ENCODE measurements at regions not wholly inside any gene's neighbourhood (a gene's known extent, or its start where the extent isn't known, plus 50 kb on each side); places are given as distances from the start of the nearest gene placed in this dataset.

DNA sequence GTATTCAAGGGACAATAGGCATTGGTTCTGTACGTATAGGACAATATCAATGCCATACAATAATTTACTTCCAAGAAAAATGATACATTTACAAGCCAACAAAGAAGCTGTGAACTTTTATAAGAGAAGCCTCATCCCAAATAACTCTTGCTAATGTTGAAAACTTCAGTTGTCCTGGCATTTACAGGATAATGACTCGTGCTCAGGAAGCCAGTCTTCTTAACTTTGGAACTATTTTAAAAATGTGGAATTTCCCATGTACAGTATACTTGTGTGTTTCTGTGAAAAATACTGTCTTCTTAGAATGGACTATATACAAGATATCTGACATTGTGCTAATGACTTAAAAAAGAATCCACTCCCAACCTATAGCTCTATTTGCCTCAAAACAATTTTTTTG lies 1479.3 kb upstream of the CDH9 start:
- no peak for DNase-seq

GRCh38 chr5:28516722-28517121 lies 1478.3 kb upstream of the CDH9 start:
- no peak for DNase-seq

- DNase-seq = no peak
These were observed 1474.3 kb upstream of the CDH9 start for GRCh38 chr5:28512648-28513047.

DNA sequence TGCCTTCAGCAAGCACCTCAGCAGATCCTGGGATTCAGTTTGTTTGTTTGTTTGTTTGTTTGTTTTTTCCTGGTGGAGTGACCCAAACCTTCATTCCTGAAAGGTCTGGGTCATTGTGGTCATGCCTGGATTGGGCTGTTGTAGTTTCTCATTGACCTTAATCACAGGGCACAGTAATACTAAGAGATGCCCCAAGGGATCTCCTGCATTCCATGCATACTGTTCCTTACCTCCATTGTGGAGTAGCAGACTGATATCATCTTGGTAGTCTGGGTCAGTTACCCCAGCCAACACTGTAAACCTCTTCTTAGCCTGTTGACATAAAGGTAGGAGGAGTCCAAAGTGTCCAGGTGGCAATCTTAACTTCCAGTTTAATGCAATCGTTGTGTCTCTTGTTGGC lies 1466.7 kb upstream of the CDH9 start:
- DNase-seq = no peak

GRCh38 chr5:28500511-28500910 lies 1462.1 kb upstream of the CDH9 start:
- no peak for DNase-seq

DNA sequence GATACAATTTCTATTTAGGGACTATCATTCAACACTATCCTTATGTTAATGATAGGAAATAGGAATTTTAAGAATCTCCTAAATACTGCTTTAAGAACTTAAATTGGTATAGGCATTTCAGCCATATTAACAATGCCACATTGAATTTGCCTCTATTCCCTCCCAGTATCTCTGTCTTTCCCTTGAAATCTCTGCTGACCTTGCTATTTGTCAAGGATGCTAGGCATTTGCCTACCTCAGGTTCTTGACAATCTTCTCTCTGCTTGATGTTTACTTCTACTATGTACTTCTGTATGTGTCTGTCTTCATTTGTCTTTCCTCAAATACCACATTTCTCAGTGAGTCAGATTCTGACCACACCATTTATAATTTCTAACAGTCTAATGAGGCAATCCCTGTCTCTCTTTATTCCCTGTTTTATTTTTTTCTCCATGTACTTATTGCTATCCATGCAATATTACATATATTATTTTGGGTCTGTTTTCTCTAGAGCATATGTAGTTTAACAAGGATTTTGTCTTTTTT lies 1461.4 kb upstream of the CDH9 start:
- DNase-seq = no peak

GRCh38 chr5:28495876-28496275 lies 1457.5 kb upstream of the CDH9 start:
- DNase-seq = no peak

- no peak for DNase-seq
These were observed 1455.1 kb upstream of the CDH9 start for GRCh38 chr5:28493456-28493855.

DNA sequence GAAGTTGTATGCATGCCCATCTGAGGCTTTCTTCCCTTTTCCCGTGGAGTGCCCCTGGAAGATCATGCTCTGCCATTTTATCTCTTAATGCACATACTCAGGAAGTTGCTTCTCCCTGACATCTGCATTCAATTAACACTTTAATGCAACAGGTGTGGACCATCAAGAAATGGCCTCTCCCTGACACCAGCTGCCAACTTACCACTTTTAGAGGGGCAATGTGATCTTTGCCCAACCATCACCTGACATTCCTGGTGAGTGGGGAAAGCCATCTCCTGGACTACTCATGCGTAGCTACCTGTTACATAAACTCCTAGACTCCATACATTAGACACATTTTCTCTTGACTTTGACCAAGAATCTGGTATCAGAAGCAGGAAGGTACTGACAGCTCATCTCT lies 1450.4 kb upstream of the CDH9 start:
- DNase-seq = no peak

- DNase-seq = no peak
These were observed 1445.1 kb upstream of the CDH9 start for GRCh38 chr5:28483327-28484025.

DNA sequence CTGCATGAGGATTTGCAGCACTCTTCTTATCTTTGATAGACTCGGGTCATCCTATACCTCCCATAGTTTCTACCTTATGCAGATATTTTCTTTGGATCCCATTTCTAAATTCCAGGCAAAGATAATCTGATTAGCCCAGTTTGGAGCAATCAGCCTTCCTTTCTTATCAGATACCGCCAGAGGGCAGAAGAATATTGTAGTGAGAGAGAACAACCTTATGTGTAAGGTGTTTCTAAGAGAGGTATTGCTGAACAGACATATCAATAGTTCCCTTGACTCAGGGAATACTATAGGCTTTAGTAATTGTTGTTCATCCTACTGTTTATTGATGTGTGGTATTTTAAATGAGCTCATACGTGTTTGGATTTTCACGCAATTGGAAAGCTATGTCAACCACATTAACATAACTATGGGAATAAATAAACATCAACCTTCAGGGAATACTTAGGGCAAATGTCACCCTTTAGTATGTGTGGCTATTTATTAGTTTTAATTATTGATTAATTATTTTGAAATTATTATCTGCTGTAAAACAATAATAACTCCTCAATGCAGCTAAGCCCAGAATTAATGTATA lies 1435.2 kb upstream of the CDH9 start:
- no peak for DNase-seq

- DNase-seq = no peak
These were observed 1429.8 kb upstream of the CDH9 start for GRCh38 chr5:28468166-28468565.

- no peak for DNase-seq
These were observed 1425.3 kb upstream of the CDH9 start for GRCh38 chr5:28463728-28464127.

- DNase-seq = no peak
These were observed 1413.1 kb upstream of the CDH9 start for GRCh38 chr5:28451483-28451882.

DNA sequence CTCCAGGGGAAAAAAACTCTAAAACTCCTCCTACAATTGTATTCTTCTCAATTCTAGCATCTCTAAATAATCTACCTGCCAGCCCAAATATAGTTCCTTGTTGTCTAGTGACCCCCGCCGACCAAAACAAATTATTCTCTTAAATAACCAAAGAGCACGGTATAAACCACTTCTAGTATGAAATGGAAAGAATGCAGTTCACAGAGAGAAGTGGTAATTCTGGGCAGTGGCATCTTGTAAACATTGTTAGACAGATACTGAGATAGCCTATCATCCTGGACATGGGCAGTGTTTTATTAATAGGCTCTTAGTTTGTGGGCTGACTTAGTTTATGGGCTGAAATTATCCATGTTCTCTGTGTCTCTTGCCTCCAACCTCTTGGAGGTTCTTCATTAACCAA lies 1412.6 kb upstream of the CDH9 start:
- no peak for DNase-seq

DNA sequence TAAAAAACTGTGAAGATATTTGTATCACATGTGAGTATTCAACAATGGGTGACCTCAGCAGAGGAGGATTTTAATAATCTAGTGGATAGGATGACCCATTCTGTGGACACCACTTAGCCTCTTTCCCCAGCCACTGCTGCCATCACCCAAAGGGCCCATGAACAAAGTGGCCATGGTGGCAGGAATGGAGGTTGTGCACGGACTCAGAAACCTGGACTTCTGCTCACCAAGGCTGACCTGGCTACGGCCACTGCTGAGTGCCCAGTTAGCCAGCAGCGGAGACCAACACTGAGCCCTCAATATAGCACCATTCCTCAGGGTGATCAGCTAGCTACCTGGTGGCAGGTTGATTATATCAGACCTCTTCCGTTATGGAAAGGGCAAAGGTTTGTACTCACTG lies 1410.4 kb upstream of the CDH9 start:
- DNase-seq = no peak

- DNase-seq = no peak
These were observed 1392.3 kb upstream of the CDH9 start for GRCh38 chr5:28430565-28431178.

GRCh38 chr5:28421141-28421540 lies 1382.8 kb upstream of the CDH9 start:
- DNase-seq = no peak

DNA sequence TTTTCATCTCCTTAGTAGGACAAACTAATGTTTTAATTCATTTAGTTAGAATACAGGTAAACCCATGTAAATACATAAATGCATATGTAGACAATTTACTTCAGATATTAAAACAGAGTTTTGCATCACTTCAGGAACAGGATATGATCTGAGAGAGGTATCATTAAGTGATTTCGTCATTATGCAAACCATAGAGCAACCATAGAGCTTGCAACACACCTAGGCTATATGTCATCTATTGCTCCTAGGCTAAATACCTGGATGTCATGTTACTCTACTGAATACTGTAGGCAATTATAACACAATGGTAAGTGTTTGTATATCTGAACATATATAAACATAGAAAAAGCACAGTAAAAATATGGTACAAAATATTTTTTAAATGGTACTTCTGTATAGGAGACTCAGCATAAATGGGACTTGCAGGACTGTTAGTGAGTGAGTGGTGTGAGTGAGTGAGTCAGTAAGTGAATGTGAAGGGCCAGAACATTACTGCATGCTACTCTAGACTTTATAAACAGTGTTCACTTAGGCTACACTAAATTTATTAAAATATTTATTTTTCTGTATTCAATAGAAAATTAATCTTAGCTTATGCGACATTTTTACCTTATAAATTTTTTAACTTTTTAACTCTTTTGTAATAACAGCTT lies 1377.5 kb upstream of the CDH9 start:
- DNase-seq = no peak

DNA sequence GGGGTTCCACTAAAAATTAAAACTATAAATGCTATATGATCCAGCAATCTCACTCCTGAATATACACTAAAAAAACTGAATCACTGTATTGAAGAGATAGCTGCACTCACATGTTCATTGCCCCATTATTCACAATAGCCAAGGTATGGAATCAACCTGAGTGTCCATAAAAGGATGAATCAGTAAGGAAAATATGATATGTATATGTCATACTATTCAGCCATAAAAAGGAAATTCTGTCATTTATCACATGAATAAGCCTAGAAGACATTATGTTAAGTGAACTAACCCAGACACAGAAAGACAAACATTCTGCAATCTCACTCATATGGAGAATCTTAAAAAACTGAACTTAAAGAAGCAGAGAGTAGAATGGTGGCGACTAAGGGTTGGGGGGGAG lies 1376.2 kb upstream of the CDH9 start:
- DNase-seq = no peak

- DNase-seq = no peak
These were observed 1370.3 kb upstream of the CDH9 start for GRCh38 chr5:28408651-28409050.

GRCh38 chr5:28408186-28408585 lies 1369.8 kb upstream of the CDH9 start:
- DNase-seq = no peak
